HG03354 (cell line): ENCODE measurements at regions not wholly inside any gene's neighbourhood (a gene's known extent, or its start where the extent isn't known, plus 50 kb on each side); places are given as distances from the start of the nearest gene placed in this dataset.

ENCODE experiments used
- ATAC-seq: cut with Tn5 transposase; IDR thresholded peaks from one replicate; pipeline ENCODE4 v1.9.1; 2021; ENCODE audit warnings: mild to moderate bottlenecking; ENCODE audit not compliant: unreplicated experiment, poor library complexity, severe bottlenecking

GRCh38 chr12:14138495-14138894 is 157.1 kb upstream of the GRIN2B start:
- no peak for ATAC-seq

GRCh38 chr12:14148489-14149270 is 167.3 kb upstream of the GRIN2B start:
- ATAC-seq: no peak

- no peak for ATAC-seq
Observed at GRCh38 chr12:14153803-14154202, 172.4 kb upstream of the GRIN2B start.

GRCh38 chr12:14156606-14157005 is 175.2 kb upstream of the GRIN2B start:
- peak; percentile 5 for ATAC-seq

- peak; percentile 98 for ATAC-seq
Observed at GRCh38 chr12:14157088-14157747, 175.8 kb upstream of the GRIN2B start.

GRCh38 chr12:14164266-14164665 is 182.9 kb upstream of the GRIN2B start:
- ATAC-seq: no peak

GRCh38 chr12:14167005-14167628 is 185.7 kb upstream of the GRIN2B start:
- no peak for ATAC-seq

- no peak for ATAC-seq
Observed at GRCh38 chr12:14169281-14169680, 187.9 kb upstream of the GRIN2B start.

GRCh38 chr12:14171106-14171505 is 189.7 kb upstream of the GRIN2B start:
- ATAC-seq: peak; percentile 83

GRCh38 chr12:14175206-14175605 is 190.3 kb upstream of the ATF7IP start:
- no peak for ATAC-seq

GRCh38 chr12:14185427-14186192 is 179.9 kb upstream of the ATF7IP start:
- ATAC-seq: peak; percentile 73

GRCh38 chr12:14186193-14186502 is 179.3 kb upstream of the ATF7IP start:
- no peak for ATAC-seq

GRCh38 chr12:14187002-14187401 is 178.5 kb upstream of the ATF7IP start:
- no peak for ATAC-seq

GRCh38 chr12:14187966-14188365 is 177.5 kb upstream of the ATF7IP start:
- ATAC-seq: no peak

- ATAC-seq: no peak
Observed at GRCh38 chr12:14188744-14189143, 176.7 kb upstream of the ATF7IP start.

GRCh38 chr12:14190694-14191093 is 174.8 kb upstream of the ATF7IP start:
- ATAC-seq: no peak

GRCh38 chr12:14191612-14192011 is 173.9 kb upstream of the ATF7IP start:
- no peak for ATAC-seq

GRCh38 chr12:14193639-14194038 is 171.8 kb upstream of the ATF7IP start:
- ATAC-seq: no peak

- ATAC-seq: no peak
Observed at GRCh38 chr12:14194572-14194971, 170.9 kb upstream of the ATF7IP start.

- ATAC-seq: no peak
Observed at GRCh38 chr12:14199455-14200198, 165.9 kb upstream of the ATF7IP start.
